IMR-90 (cell line): ENCODE measurements at regions not wholly inside any gene's neighbourhood (a gene's known extent, or its start where the extent isn't known, plus 50 kb on each side); places are given as distances from the start of the nearest gene placed in this dataset.

ENCODE experiments used
- ATAC-seq: fragments of 200-7000 bp; cut with Tn5 transposase; 2 replicates; pipeline ENCODE4 v1.9.1; 2020; ENCODE audit warnings: low read depth, mild to moderate bottlenecking, moderate library complexity
- BruUV-seq: library from RNA; stranded (reverse); fragments of 400-500 nt; replicated peaks from 2 replicates; lab custom pipeline; 2021; lab: Mats Ljungman, UMichigan
- CTCF ChIA-PET: fragments of 300-600 bp; formaldehyde crosslinking; extraction: SDS; loops from one replicate; lab custom pipeline; 2021; ENCODE audit warnings: antibody characterized with exemption; lab: Yijun Ruan, JAX
- POLR2A ChIA-PET: fragments of 300-600 bp; sonication (Branson Sonifier 250); formaldehyde crosslinking; loops from one replicate; lab custom pipeline; 2022; ENCODE audit warnings: antibody characterized with exemption; ENCODE audit not compliant: unreplicated experiment; lab: Charles Lee
- DNase-seq: peaks from one replicate; pipeline ENCODE4 v3.0.0; 2013
- H2AFZ ChIP-seq: replicated peaks from 2 replicates; pipeline ENCODE3; 2013; ENCODE audit warnings: low read length, mild to moderate bottlenecking; ENCODE audit not compliant: poor library complexity
- H2AK5ac ChIP-seq: 2 replicates; pipeline ENCODE4 v1.6.1; 2013; ENCODE audit warnings: low read depth, low read length, inconsistent platforms
- H2AK9ac ChIP-seq: replicated peaks from 2 replicates; pipeline ENCODE3; 2013; ENCODE audit warnings: mild to moderate bottlenecking, low read depth, low read length, moderate library complexity; ENCODE audit not compliant: poor library complexity
- H2BK120ac ChIP-seq: 2 replicates; pipeline ENCODE4 v1.6.1; 2013; ENCODE audit warnings: low read depth, low read length, inconsistent platforms
- H2BK15ac ChIP-seq: 3 replicates; pipeline ENCODE4 v1.6.1; 2013; ENCODE audit warnings: low read depth, low read length, inconsistent platforms
- H2BK20ac ChIP-seq: 2 replicates; pipeline ENCODE4 v1.6.1; 2013; ENCODE audit warnings: low read depth, mild to moderate bottlenecking, inconsistent platforms, low read length, moderate library complexity
- H2BK5ac ChIP-seq: 2 replicates; pipeline ENCODE4 v1.6.1; 2013; ENCODE audit warnings: mild to moderate bottlenecking, low read depth, low read length, inconsistent platforms; ENCODE audit not compliant: poor library complexity, severe bottlenecking
- H3K14ac ChIP-seq: replicated peaks from 2 replicates; pipeline ENCODE4 v1.6.1; 2013; ENCODE audit warnings: low read depth, low read length, inconsistent platforms
- H3K18ac ChIP-seq: 2 replicates; pipeline ENCODE4 v1.6.1; 2013; ENCODE audit warnings: low read depth, low read length, control low read depth
- H3K23ac ChIP-seq: 2 replicates; pipeline ENCODE4 v1.6.1; 2013; ENCODE audit warnings: low read depth, low read length, inconsistent platforms
- H3K27ac ChIP-seq: 2 replicates; pipeline ENCODE4 v1.5.1; 2013; ENCODE audit warnings: mild to moderate bottlenecking, control low read depth, low read length; ENCODE audit not compliant: insufficient read depth
- H3K27me3 ChIP-seq: 2 replicates; pipeline ENCODE4 v1.6.1; 2013; ENCODE audit warnings: low read length; ENCODE audit not compliant: control insufficient read depth, insufficient read depth
- H3K36me3 ChIP-seq: 2 replicates; pipeline ENCODE4 v1.6.1; 2013; ENCODE audit warnings: low read length, mixed read lengths; ENCODE audit not compliant: control insufficient read depth, insufficient read depth
- H3K4ac ChIP-seq: 2 replicates; pipeline ENCODE4 v1.6.1; 2013; ENCODE audit warnings: low read depth, low read length, inconsistent platforms
- H3K4me1 ChIP-seq: 2 replicates; pipeline ENCODE4 v1.6.1; 2013; ENCODE audit warnings: low read length, mixed read lengths; ENCODE audit not compliant: control insufficient read depth, insufficient read depth
- H3K4me2 ChIP-seq: 2 replicates; pipeline ENCODE4 v1.6.1; 2013; ENCODE audit warnings: low read depth, mild to moderate bottlenecking, control low read depth, low read length, moderate library complexity
- H3K4me3 ChIP-seq: 2 replicates; pipeline ENCODE4 v1.5.1; 2013; ENCODE audit warnings: low read depth, mild to moderate bottlenecking, control low read depth, low read length, moderate library complexity; ENCODE audit not compliant: insufficient read depth
- H3K56ac ChIP-seq: 2 replicates; pipeline ENCODE4 v1.6.1; 2013; ENCODE audit warnings: low read length, inconsistent platforms; ENCODE audit not compliant: insufficient read depth; ENCODE audit errors: extremely low read depth
- H3K79me1 ChIP-seq, 2 experiments: 2 replicates each; pipeline ENCODE4 v1.6.1; 2013; ENCODE audit warnings: low read length in 2 of 2, inconsistent platforms in 1 of 2, low read depth in 1 of 2
- H3K9ac ChIP-seq: 2 replicates; pipeline ENCODE4 v1.6.1; 2013; ENCODE audit warnings: low read depth, low read length, control low read depth
- H3K9me1 ChIP-seq: 2 replicates; pipeline ENCODE4 v1.6.1; 2013; ENCODE audit warnings: low read length, inconsistent platforms; ENCODE audit not compliant: insufficient read depth
- H3K9me3 ChIP-seq: 2 replicates; pipeline ENCODE4 v1.6.1; 2013; ENCODE audit warnings: low read length; ENCODE audit not compliant: control insufficient read depth, insufficient read depth
- H4K20me1 ChIP-seq: 2 replicates; pipeline ENCODE4 v1.6.1; 2013; ENCODE audit warnings: low read length, inconsistent platforms; ENCODE audit not compliant: insufficient read depth
- H4K5ac ChIP-seq: 2 replicates; pipeline ENCODE4 v1.6.1; 2013; ENCODE audit warnings: mild to moderate bottlenecking, low read depth, low read length, control low read depth
- H4K8ac ChIP-seq, 2 experiments: 2 replicates each; pipeline ENCODE4 v1.6.1; 2013; ENCODE audit warnings: low read depth in 2 of 2, low read length in 2 of 2, control low read depth in 1 of 2, inconsistent platforms in 1 of 2
- H4K91ac ChIP-seq: 2 replicates; pipeline ENCODE4 v1.6.1; 2013; ENCODE audit warnings: low read depth, low read length, inconsistent platforms; ENCODE audit not compliant: insufficient read depth
- BHLHE40 ChIP-seq: fragments of 150-350 bp; IDR thresholded peaks from 2 replicates; pipeline ENCODE4 v1.6.1; 2016; ENCODE audit warnings: mild to moderate bottlenecking, low read depth, low read length
- CEBPB ChIP-seq: IDR thresholded peaks from 2 replicates; pipeline ENCODE4 v1.6.1; 2012; ENCODE audit warnings: low read depth, low read length, improper control_type of control experiment
- CHD1 ChIP-seq: IDR thresholded peaks from 2 replicates; pipeline ENCODE4 v1.6.1; 2012; ENCODE audit warnings: low read depth, low read length, improper control_type of control experiment
- FOS ChIP-seq: fragments of 150-350 bp; IDR thresholded peaks from 2 replicates; pipeline ENCODE4 v1.6.1; 2016; ENCODE audit warnings: low read depth, low read length
- MAFK ChIP-seq: IDR thresholded peaks from 2 replicates; pipeline ENCODE4 v1.6.1; 2012; ENCODE audit warnings: low read depth, low read length, improper control_type of control experiment
- MAZ ChIP-seq: IDR thresholded peaks from 2 replicates; pipeline ENCODE4 v1.6.1; 2012; ENCODE audit warnings: low read depth, mild to moderate bottlenecking, low read length, improper control_type of control experiment, moderate library complexity, borderline replicate concordance
- MXI1 ChIP-seq: IDR thresholded peaks from 2 replicates; pipeline ENCODE4 v1.6.1; 2012; ENCODE audit warnings: low read depth, mild to moderate bottlenecking, low read length, moderate library complexity, borderline replicate concordance
- NFE2L2 ChIP-seq: fragments of 150-350 bp; IDR thresholded peaks from 2 replicates; pipeline ENCODE4 v1.6.1; 2016; ENCODE audit warnings: low read depth, mild to moderate bottlenecking, low read length
- POLR2A ChIP-seq: IDR thresholded peaks from 2 replicates; pipeline ENCODE4 v1.6.1; 2012; ENCODE audit warnings: mild to moderate bottlenecking, low read depth, low read length
- RAD21 ChIP-seq: IDR thresholded peaks from 2 replicates; pipeline ENCODE4 v1.6.1; 2012; ENCODE audit warnings: low read length, improper control_type of control experiment
- RCOR1 ChIP-seq: IDR thresholded peaks from 2 replicates; pipeline ENCODE4 v1.6.1; 2012; ENCODE audit warnings: mild to moderate bottlenecking, low read length, improper control_type of control experiment; ENCODE audit not compliant: insufficient replicate concordance
- RFX5 ChIP-seq: IDR thresholded peaks from 2 replicates; pipeline ENCODE4 v1.8.0; 2012; ENCODE audit warnings: low read depth, mild to moderate bottlenecking, low read length, moderate library complexity
- SMC3 ChIP-seq: fragments of 150-350 bp; IDR thresholded peaks from 2 replicates; pipeline ENCODE4 v1.6.1; 2016; ENCODE audit warnings: low read depth, mild to moderate bottlenecking, antibody characterized with exemption, low read length, moderate library complexity
- WGBS, 2 experiments: methylation state at CpG; one replicate each; pipeline versions ENCODE4 v1.1.5 to v1.1.7; 2013; ENCODE audit warnings: missing lambda C conversion rate in 2 of 2; ENCODE audit not compliant: insufficient read length in 1 of 2; ENCODE audit errors: extremely low coverage in 2 of 2; 5-methylcytosine and 5-hydroxymethylcytosine counted together
- dilution Hi-C: fragments of 300-500 bp; cut with HindIII; formaldehyde crosslinking; loops from one replicate; pipeline ENCODE4 v1.14.3; 2018; ENCODE audit warnings: low sequenced_read_pairs; ENCODE audit not compliant: unreplicated experiment
- in situ Hi-C: fragments of 300-500 bp; cut with MboI; formaldehyde crosslinking; loops from 3 replicates; pipeline ENCODE4 v1.14.3; 2019; ENCODE audit warnings: low sequenced_read_pairs, inconsistent platforms, mixed read lengths
- intact Hi-C: fragments of 100-400 bp; cut with micrococcal nuclease; formaldehyde crosslinking; loops from 2 replicates; pipeline ENCODE4 v1.10.0; 2022
- TF ChIP-seq, protein P1 (sequence below): fragments of 150-350 bp; IDR thresholded peaks from 2 replicates; pipeline ENCODE4 v1.6.1; 2017; ENCODE audit warnings: mild to moderate bottlenecking, antibody characterized with exemption, low read length, low read depth
- TF ChIP-seq, protein P2 (sequence below): conservative IDR thresholded peaks from 2 replicates; pipeline ENCODE4 v1.5.1; 2012; ENCODE audit warnings: mild to moderate bottlenecking, low read depth, low read length, improper control_type of control experiment
- TF ChIP-seq, protein P3 (sequence below): fragments of 150-350 bp; IDR thresholded peaks from 2 replicates; pipeline ENCODE4 v1.6.1; 2016; ENCODE audit warnings: low read depth, mild to moderate bottlenecking, low read length, moderate library complexity, borderline replicate concordance

DNA sequence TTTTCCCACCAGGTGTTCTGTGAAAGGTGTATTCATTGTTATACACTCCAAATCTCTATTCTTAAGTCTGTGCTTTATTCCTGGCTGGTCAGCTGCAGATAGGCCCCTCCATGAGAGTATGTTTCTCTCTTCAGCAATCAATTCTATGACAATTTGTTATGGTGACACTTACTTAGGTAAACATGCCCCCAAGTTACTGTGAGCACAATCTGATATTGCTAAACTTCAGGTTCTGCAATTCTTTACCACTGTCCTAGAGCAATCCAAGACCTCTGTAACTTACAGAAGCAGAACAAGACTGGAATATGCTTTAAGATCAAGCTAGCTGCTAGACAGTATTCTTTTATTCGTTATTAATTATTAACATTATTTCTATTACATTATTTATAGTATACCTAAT, 391.9 kb downstream of the FRK start:
- Histone ChIP-seq H3K9me3 (no peaks in the 10 kb centered on the region), H3K56ac (no peak overlapping the region), H3K27ac (no peak overlapping the region), H2BK20ac (no peak overlapping the region), H3K27me3 (no peaks in the 10 kb centered on the region), H4K8ac (no peak overlapping the region), H2BK120ac (no peak overlapping the region), H2AK9ac (no peak overlapping the region), H3K36me3 (no peaks in the 10 kb centered on the region), H3K9ac (no peak overlapping the region), H3K4me3 (no peak overlapping the region), H4K20me1 (no peaks in the 10 kb centered on the region), H2BK5ac (no peak overlapping the region), H2AFZ (no peak overlapping the region), H3K18ac (no peak overlapping the region), H3K14ac (no peak overlapping the region), H2AK5ac (no peak overlapping the region), H3K79me1 (no peaks in the 10 kb centered on the region), H3K4me1 (no peaks in the 10 kb centered on the region), H3K4me2 (no peak overlapping the region), H3K9me1 (no peaks in the 10 kb centered on the region), H4K5ac (no peak overlapping the region), H2BK15ac (no peak overlapping the region), H3K4ac (no peak overlapping the region), H3K23ac (no peak overlapping the region), H4K91ac (no peak overlapping the region)
- DNase-seq (no peak), ATAC-seq (no peak)
- no peak for TF ChIP-seq CEBPB
- TF ChIP-seq, protein P1, sequence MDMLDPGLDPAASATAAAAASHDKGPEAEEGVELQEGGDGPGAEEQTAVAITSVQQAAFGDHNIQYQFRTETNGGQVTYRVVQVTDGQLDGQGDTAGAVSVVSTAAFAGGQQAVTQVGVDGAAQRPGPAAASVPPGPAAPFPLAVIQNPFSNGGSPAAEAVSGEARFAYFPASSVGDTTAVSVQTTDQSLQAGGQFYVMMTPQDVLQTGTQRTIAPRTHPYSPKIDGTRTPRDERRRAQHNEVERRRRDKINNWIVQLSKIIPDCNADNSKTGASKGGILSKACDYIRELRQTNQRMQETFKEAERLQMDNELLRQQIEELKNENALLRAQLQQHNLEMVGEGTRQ = no peak
- TF ChIP-seq POLR2A = no peak
- TF ChIP-seq NFE2L2 = no peak
- no peak for TF ChIP-seq RAD21
- no peak for TF ChIP-seq CHD1
- TF ChIP-seq, protein P2, sequence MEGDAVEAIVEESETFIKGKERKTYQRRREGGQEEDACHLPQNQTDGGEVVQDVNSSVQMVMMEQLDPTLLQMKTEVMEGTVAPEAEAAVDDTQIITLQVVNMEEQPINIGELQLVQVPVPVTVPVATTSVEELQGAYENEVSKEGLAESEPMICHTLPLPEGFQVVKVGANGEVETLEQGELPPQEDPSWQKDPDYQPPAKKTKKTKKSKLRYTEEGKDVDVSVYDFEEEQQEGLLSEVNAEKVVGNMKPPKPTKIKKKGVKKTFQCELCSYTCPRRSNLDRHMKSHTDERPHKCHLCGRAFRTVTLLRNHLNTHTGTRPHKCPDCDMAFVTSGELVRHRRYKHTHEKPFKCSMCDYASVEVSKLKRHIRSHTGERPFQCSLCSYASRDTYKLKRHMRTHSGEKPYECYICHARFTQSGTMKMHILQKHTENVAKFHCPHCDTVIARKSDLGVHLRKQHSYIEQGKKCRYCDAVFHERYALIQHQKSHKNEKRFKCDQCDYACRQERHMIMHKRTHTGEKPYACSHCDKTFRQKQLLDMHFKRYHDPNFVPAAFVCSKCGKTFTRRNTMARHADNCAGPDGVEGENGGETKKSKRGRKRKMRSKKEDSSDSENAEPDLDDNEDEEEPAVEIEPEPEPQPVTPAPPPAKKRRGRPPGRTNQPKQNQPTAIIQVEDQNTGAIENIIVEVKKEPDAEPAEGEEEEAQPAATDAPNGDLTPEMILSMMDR = no peak
- TF ChIP-seq FOS = no peak
- TF ChIP-seq, protein P3, sequence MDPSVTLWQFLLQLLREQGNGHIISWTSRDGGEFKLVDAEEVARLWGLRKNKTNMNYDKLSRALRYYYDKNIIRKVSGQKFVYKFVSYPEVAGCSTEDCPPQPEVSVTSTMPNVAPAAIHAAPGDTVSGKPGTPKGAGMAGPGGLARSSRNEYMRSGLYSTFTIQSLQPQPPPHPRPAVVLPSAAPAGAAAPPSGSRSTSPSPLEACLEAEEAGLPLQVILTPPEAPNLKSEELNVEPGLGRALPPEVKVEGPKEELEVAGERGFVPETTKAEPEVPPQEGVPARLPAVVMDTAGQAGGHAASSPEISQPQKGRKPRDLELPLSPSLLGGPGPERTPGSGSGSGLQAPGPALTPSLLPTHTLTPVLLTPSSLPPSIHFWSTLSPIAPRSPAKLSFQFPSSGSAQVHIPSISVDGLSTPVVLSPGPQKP = no peak
- no peak for TF ChIP-seq SMC3
- TF ChIP-seq MAFK = no peak
- TF ChIP-seq MXI1 = no peak
- TF ChIP-seq BHLHE40 = no peak
- no peak for TF ChIP-seq RCOR1
- TF ChIP-seq MAZ = no peak
- TF ChIP-seq RFX5 = no peak
- POLR2A ChIA-PET = no interaction called here
- CTCF ChIA-PET = no interaction called here
- dilution Hi-C loops (no loop called here), in situ Hi-C loops (no loop called here), intact Hi-C loops (no loop called here)
- BruUV-seq = no TSS peak
- WGBS, 2 experiments = no CpG with 5 or more reads among the region's 1 CpG
